ENCODE measurements at regions not wholly inside any gene's neighbourhood (a gene's known extent, or its start where the extent isn't known, plus 50 kb on each side); places are given as distances from the start of the nearest gene placed in this dataset.

DNA sequence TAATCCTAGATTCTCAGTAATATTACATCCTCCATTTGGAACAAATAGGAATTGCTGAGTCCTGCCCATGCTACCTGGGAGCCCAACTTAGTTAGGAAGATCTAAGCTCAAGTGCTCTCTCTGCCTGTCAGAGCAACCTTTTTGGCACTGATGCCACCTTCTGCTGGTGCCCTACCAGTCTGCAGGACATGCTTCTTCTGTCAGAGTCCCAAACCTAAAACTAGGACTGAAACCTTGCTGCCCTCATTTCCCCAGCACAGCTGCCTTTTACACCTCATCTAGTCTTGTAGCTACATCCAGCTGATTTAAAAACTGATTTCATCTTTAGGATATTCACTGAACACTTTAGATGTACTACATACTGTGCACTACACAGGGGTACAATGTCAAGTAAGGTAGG is 118.7 kb downstream of the LYPLAL1 start:
- DNase-seq (ENCODE audit: insufficient read length, low spot score), result no peak
- FAIRE-seq, result peak; percentile 20

DNA sequence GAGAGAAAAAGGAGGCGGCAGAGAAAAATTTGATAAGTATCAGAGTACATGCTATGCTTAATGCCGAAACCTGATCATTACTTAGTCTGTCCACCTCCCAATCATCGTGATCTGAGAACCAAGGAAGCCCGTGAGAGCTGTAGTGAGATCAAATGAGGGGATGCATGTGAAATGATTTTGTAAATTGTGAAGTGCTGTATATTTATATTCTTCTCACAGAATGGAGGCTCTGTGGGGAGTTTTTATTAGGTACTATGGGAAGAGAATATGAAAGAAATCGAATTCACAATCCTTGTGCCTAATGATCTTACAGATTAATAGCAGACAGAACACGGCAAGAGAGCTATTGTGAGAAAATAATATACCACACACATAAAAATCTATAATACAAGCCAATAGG is 115.5 kb downstream of the LYPLAL1 start:
- FAIRE-seq, result no peak
- no peak for DNase-seq (ENCODE audit: insufficient read length, low spot score)

GRCh38 chr1:219283541-219283940 is 109.9 kb downstream of the LYPLAL1 start:
- no peak for FAIRE-seq
- DNase-seq (ENCODE audit: insufficient read length, low spot score), result no peak

DNA sequence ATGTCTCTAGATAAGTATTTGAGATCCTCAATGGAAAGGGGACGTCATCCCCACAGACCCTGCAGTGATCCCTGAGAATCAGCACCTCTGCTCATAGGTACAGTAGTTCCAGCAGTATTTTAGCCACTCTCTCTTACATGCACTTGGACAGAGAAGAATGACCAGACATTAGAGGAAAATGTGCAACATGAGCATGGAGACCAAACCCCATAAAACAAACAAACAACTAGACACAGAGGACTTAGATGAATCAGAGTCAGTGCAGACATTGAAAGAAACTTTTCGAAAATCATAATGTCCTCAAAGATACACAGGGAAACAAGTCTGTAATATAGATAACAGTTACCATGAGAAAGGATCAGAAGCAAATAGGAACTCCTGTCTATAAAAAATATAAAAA is 108.2 kb downstream of the LYPLAL1 start:
- FAIRE-seq, result no peak
- DNase-seq (ENCODE audit: insufficient read length, low spot score), result no peak

DNA sequence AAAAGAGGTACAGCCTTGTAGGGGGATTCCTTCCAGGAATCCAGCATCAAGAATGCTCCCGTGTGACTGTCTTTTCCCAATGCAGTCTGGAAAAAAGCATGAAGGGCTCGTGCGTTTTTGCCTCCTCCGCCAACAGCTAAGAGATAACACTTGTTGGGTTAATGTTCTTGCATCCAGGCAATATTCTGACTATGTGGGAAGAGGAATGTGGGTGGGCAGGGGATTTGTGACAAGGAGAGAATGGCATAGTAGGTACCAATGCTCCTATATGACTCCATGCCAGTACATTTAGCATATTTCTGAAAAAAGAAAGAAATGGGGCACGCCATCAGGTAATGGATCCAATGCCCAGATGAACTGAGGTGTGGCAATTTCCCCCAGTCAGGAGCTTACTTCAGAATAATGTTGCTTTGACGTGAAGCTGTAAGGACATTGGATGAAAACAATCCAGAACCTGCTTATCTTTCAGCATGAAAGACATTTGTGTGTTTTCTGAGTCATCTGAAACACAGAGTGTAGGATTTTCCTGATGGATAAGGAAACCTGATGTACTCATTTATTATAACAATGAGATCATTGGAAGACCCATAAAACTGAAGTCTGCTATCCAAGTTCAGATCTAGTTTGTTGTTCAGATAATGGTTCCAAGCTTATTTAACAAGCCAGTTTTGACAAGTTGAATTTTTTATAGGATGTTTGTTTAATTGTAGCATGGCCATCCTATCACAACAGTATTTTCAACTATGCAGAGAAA is 105.5 kb downstream of the LYPLAL1 start:
- FAIRE-seq (no peak), DNase-seq (ENCODE audit: insufficient read length, low spot score) (peak; percentile 14)

- no peak for FAIRE-seq
- no peak for DNase-seq (ENCODE audit: insufficient read length, low spot score)
Measured at GRCh38 chr1:219278288-219278687, 104.6 kb downstream of the LYPLAL1 start.

DNA sequence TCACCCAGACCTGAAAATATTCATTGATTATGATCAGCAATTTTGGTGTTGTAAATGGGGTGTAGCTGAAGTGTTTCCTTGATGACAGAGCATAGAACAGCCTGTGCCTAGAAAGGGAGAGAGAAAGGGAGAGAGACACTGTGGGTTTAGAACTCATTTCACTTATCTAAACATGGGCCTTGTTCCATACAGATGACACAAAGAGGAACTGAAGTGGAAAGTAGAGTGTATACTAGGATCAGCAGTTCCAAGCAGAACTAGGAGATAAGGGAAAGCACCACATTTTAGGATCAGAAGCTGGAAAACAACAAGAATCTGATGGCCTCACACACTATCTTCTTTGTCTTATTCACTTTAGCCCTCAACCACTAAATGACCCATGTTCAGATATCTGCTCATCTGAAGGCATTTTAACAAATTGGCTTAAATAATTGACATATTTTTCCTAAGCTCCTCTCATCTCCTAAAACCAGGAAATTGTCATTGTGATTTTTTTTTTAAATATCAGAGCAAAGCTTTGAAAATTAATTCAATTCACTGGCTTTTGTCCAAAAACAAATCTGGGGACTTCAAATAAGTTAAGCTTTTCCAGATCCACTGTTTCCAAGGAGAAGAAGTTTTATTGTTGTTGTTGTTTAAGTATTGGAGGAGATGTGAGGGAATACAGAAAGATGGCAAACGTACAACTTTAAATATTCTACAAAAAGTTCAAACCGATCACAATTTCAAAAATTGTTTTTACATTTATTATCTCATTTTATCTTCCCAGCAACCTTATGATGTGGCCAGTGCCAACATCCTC is 103.8 kb downstream of the LYPLAL1 start:
- FAIRE-seq, result no peak
- DNase-seq (ENCODE audit: insufficient read length, low spot score), result no peak

GRCh38 chr1:219276049-219276738 is 102.5 kb downstream of the LYPLAL1 start:
- no peak for FAIRE-seq
- no peak for DNase-seq (ENCODE audit: insufficient read length, low spot score)

DNA sequence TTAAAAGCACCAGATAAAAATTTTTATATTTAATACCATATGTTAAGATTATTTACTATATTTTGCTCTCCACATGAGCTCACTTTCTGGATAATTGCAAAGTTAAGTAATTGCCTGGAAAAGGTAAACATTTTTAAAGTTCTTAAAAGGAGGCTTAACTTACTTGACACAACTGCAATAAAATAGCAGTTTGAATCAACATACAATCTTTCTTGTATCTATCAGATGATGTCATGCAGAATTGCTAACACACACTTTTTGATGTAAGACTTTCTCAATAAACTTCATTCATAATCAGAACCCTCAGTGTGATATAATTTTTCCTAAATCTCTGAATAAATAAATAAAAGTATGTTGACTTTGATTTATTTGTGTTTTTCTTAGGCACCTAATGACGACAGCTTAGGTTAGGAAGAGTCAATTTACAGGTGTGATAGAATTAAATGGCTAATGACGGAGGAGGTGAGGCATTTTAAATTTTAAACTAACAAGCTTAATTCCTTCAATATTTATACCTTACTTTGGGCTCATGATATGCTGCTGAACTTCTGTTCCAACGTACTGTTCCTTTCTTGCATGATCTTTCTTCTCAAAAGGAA is 99.5 kb downstream of the LYPLAL1 start:
- DNase-seq (ENCODE audit: insufficient read length, low spot score) (no peak), FAIRE-seq (no peak)

DNA sequence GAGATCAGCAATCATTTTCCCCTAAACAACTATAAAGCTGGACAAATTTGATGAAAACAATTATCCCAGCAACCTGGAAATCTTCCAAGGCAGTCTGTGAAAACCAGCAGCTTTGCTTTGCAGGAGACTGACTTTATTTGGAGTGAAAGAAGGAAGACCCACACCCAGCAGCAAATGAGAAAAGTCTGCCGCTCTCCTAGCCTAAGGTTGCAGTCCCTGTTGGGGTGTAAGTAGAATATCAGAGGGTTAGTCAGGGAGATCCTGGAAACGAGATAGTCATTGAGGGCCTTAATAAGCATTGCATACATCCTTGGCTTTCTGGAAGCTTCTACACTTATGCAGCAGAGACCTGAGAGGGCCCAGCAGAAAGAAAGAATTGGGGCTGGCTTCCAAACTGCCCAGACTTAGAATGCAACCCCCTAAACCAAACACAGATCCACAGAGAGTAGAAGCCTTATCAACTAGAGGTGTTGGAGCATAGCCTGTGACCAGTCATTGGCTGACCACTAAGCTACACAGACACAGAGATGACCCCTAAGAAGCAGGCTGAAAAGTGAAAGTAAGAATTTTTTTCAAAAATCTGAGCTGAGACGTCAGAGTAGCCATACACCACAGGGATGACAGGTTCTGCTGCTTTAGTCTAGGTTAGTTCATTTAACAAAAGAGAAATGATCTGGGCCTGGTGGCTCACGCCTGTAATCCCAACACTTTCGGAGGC is 98.3 kb downstream of the LYPLAL1 start:
- DNase-seq (ENCODE audit: insufficient read length, low spot score), result no peak
- FAIRE-seq, result no peak

DNA sequence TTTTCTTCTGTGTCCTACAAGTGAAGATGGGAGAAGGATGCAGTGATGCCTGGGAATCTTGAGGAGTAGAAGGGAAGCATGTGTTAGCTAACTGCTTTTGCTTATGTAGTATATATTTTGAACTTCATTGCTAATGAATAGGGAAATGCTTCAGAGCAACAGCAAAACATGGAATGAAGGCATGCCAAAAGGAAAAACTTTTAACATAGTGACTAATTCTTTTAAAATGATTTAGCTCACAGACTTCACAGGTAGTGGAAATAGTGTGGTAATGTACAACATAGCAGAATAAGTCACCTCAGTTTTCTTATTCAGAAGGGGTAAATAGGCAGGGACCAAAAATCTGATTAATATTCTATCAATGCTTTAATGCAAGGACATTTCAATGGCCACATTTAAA is 95.5 kb downstream of the LYPLAL1 start:
- DNase-seq (ENCODE audit: insufficient read length, low spot score) (no peak), FAIRE-seq (no peak)

GRCh38 chr1:219266524-219266923 is 92.8 kb downstream of the LYPLAL1 start:
- no peak for DNase-seq (ENCODE audit: insufficient read length, low spot score)
- no peak for FAIRE-seq

DNA sequence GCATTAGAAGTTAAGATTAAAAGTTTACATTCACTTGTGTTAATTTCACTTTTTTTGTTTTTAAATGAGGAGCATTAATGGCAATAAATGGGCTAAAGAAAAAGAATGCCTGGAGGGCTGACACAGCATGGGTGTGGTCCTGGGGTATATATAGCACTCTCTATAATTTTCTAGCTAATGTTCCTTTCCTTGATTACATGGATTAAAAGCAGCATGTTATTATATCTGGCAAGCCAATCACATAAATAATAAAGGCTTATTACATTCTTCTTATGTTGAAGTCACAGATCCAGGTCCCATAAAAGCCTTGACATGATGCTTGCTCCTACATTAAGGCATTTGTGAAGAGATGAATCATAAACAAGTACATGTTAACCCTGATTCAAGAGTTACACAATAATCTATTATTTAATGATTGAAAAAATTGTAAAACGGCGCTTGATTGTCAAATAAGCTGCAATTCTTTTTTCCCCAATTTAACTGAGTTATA is 91.4 kb downstream of the LYPLAL1 start:
- FAIRE-seq (no peak), DNase-seq (ENCODE audit: insufficient read length, low spot score) (no peak)

- FAIRE-seq (no peak), DNase-seq (ENCODE audit: insufficient read length, low spot score) (no peak)
Measured at GRCh38 chr1:219264561-219264960, 90.9 kb downstream of the LYPLAL1 start.

Data from HTR-8/SVneo (cell line).